ENCODE measurements at regions not wholly inside any gene's neighbourhood (a gene's known extent, or its start where the extent isn't known, plus 50 kb on each side); places are given as distances from the start of the nearest gene placed in this dataset.

- Mint-ChIP-seq H3K36me3 (ENCODE audit: low read depth) (peaks cover 1% of the 10 kb centered on the region), H3K27ac (no peak overlapping the region), H3K4me3 (no peak overlapping the region), H3K4me1 (peaks cover 2% of the 10 kb centered on the region), H3K27me3 (peaks cover 3% of the 10 kb centered on the region), H3K9me3 (peaks cover 9% of the 10 kb centered on the region)
- TF ChIP-seq, protein P1, sequence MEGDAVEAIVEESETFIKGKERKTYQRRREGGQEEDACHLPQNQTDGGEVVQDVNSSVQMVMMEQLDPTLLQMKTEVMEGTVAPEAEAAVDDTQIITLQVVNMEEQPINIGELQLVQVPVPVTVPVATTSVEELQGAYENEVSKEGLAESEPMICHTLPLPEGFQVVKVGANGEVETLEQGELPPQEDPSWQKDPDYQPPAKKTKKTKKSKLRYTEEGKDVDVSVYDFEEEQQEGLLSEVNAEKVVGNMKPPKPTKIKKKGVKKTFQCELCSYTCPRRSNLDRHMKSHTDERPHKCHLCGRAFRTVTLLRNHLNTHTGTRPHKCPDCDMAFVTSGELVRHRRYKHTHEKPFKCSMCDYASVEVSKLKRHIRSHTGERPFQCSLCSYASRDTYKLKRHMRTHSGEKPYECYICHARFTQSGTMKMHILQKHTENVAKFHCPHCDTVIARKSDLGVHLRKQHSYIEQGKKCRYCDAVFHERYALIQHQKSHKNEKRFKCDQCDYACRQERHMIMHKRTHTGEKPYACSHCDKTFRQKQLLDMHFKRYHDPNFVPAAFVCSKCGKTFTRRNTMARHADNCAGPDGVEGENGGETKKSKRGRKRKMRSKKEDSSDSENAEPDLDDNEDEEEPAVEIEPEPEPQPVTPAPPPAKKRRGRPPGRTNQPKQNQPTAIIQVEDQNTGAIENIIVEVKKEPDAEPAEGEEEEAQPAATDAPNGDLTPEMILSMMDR (IDR thresholded peaks at IDR 0.05), result no peak
- ATAC-seq (ENCODE audit: low read depth) (no peak), DNase-seq (no peak)
- POLR2A ChIA-PET, result no interaction called here
- intact Hi-C loops (cut with micrococcal nuclease), result no loop called here
- CTCF ChIA-PET, result no interaction called here
Measured at GRCh38 chr2:217393585-217394032, 533.7 kb upstream of the TNP1 start.

DNA sequence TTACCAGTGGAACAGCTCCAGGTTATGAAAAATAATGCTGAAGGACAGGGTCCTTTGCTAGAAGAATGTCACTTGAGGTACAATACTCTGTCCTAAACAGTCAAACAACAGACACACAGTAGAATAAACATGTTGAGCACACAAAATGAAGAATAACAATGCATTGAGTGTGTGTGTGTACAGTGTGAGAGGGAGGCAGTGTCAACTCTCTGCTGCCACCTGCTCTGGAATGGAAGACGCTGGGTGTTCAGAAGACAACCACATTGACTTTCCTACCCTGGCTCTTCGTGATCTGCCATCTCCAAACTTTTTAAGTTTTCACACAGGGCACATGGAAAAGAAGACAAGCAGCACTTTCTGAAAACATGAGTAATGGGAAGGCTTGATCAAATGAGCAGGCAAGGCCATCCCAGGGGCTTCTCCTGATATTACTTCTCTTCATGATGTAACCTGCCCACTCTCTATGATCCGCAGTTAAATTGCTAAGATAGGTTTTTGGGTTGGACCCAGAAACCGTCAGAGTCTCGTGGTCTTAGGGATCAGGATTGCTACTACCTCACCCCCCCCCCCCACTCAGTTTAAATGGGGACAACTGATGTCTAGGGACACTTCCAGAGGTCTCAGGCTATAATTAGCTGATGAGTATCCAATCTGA, 533.2 kb upstream of the TNP1 start:
- no peak overlapping the region for H3K4me3 Mint-ChIP-seq
- intact Hi-C loops (cut with micrococcal nuclease), result no loop called here
- peaks cover 9% of the 10 kb centered on the region for H3K9me3 Mint-ChIP-seq
- ATAC-seq (ENCODE audit: low read depth) (no peak), DNase-seq (no peak)
- H3K4me1 Mint-ChIP-seq, result no peaks in the 10 kb centered on the region
- peaks cover 3% of the 10 kb centered on the region for H3K27me3 Mint-ChIP-seq
- TF ChIP-seq, protein P1 (IDR thresholded peaks at IDR 0.05), result no peak
- peaks cover 1% of the 10 kb centered on the region for H3K36me3 Mint-ChIP-seq (ENCODE audit: low read depth)
- POLR2A ChIA-PET, result no interaction called here
- CTCF ChIA-PET, result no interaction called here
- H3K27ac Mint-ChIP-seq, result no peak overlapping the region

DNA sequence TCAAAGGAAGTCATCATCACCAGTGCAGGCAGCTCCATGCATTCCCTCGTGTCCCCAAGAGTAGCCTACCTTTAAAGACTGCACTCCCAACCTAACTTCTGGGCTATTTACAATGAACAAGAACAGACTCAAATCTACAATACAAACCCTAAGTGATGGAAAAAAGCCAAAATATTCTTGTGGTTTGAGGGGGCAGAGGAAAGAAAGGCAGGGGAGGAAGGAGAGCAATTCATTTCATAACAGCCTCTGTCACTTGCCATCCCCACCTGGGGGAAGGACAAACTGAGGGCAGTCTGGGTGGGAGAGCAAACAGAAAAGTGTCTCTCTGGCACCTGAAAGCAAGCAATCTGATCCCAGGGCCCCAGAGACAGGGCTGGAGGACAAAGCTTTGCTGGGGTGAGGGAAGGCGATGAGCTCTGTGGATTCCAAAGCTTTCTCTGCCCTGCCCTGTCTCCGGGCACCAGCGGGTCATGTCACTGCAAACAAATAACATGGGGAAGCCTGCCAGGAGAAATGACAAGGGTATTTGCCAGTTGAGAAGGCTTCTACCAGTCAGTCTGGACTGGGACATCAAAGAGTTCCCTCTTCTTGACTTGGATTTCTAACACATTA, 528.0 kb upstream of the TNP1 start:
- H3K4me1 Mint-ChIP-seq, result no peaks in the 10 kb centered on the region
- TF ChIP-seq, protein P1 (IDR thresholded peaks at IDR 0.05), result no peak
- ATAC-seq (ENCODE audit: low read depth) (no peak), DNase-seq (no peak)
- peaks cover 9% of the 10 kb centered on the region for H3K27me3 Mint-ChIP-seq
- H3K36me3 Mint-ChIP-seq (ENCODE audit: low read depth), result peaks cover 1% of the 10 kb centered on the region
- H3K27ac Mint-ChIP-seq, result no peak overlapping the region
- H3K4me3 Mint-ChIP-seq, result no peak overlapping the region
- intact Hi-C loops (cut with micrococcal nuclease), result no loop called here
- CTCF ChIA-PET, result no interaction called here
- POLR2A ChIA-PET, result no interaction called here
- peaks cover 9% of the 10 kb centered on the region for H3K9me3 Mint-ChIP-seq

- DNase-seq (no peak), ATAC-seq (ENCODE audit: low read depth) (no peak)
- TF ChIP-seq, protein P1 (IDR thresholded peaks at IDR 0.05), result no peak
- POLR2A ChIA-PET, result no interaction called here
- no peak overlapping the region for H3K27ac Mint-ChIP-seq
- CTCF ChIA-PET, result no interaction called here
- peaks cover 5% of the 10 kb centered on the region for H3K9me3 Mint-ChIP-seq
- H3K36me3 Mint-ChIP-seq (ENCODE audit: low read depth), result peaks cover 1% of the 10 kb centered on the region
- H3K4me3 Mint-ChIP-seq, result no peak overlapping the region
- peaks cover 9% of the 10 kb centered on the region for H3K27me3 Mint-ChIP-seq
- intact Hi-C loops (cut with micrococcal nuclease), result no loop called here
- H3K4me1 Mint-ChIP-seq, result no peaks in the 10 kb centered on the region
Measured at GRCh38 chr2:217386041-217386440, 526.2 kb upstream of the TNP1 start.

GRCh38 chr2:217383620-217384019, 523.8 kb upstream of the TNP1 start:
- H3K9me3 Mint-ChIP-seq, result no peaks in the 10 kb centered on the region
- ChIA-PET CTCF (no interaction called here), POLR2A (no interaction called here)
- peaks cover 7% of the 10 kb centered on the region for H3K27me3 Mint-ChIP-seq
- ATAC-seq (ENCODE audit: low read depth) (no peak), DNase-seq (no peak)
- no peak overlapping the region for H3K4me3 Mint-ChIP-seq
- H3K4me1 Mint-ChIP-seq, result no peaks in the 10 kb centered on the region
- no peaks in the 10 kb centered on the region for H3K36me3 Mint-ChIP-seq (ENCODE audit: low read depth)
- TF ChIP-seq, protein P1 (IDR thresholded peaks at IDR 0.05), result no peak
- no peak overlapping the region for H3K27ac Mint-ChIP-seq
- intact Hi-C loops (cut with micrococcal nuclease), result no loop called here

Data from activated B cell treated with CpG ODN at 0.5 μM for 24 hours (primary cell).